Retinal pigment epithelial cell (primary cell): ENCODE measurements at regions not wholly inside any gene's neighbourhood (a gene's known extent, or its start where the extent isn't known, plus 50 kb on each side); places are given as distances from the start of the nearest gene placed in this dataset.

Experiments
- DNase-seq: peaks from one replicate; pipeline ENCODE4 v3.0.0-alpha.2; 2010; ENCODE audit warnings: low read depth
- H3K4me3 ChIP-seq: 2 replicates; pipeline ENCODE4 v1.5.1; 2011; ENCODE audit warnings: mild to moderate bottlenecking, low read length, control low read depth, moderate library complexity
- TF ChIP-seq, protein P1 (sequence below): conservative IDR thresholded peaks from 2 replicates; pipeline ENCODE4 v1.5.1; 2011; ENCODE audit warnings: low read depth, low read length, control low read depth, inconsistent platforms

DNA sequence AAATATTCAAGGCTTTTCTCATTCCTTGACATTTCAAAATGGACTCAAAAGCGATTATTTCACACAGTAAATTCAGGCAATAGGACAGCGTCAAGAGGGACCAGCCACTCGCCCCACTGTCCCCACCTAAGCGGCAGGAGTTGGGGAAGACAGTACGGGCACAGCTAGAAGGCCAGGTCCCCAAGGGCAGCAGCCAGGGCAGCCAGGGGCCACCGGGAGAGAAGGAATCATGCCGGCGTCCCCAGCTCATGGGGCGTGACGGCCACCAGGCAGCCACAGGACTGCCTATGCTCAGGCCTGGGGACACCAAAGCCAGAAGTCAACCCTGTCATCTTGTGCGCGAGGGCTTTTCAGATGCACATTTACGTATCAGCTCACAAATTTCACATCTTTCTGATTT, 225.7 kb upstream of the PPP2R2D start:
- no peak for DNase-seq
- H3K4me3 ChIP-seq: no peak overlapping the region
- TF ChIP-seq, protein P1, sequence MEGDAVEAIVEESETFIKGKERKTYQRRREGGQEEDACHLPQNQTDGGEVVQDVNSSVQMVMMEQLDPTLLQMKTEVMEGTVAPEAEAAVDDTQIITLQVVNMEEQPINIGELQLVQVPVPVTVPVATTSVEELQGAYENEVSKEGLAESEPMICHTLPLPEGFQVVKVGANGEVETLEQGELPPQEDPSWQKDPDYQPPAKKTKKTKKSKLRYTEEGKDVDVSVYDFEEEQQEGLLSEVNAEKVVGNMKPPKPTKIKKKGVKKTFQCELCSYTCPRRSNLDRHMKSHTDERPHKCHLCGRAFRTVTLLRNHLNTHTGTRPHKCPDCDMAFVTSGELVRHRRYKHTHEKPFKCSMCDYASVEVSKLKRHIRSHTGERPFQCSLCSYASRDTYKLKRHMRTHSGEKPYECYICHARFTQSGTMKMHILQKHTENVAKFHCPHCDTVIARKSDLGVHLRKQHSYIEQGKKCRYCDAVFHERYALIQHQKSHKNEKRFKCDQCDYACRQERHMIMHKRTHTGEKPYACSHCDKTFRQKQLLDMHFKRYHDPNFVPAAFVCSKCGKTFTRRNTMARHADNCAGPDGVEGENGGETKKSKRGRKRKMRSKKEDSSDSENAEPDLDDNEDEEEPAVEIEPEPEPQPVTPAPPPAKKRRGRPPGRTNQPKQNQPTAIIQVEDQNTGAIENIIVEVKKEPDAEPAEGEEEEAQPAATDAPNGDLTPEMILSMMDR: no peak

DNA sequence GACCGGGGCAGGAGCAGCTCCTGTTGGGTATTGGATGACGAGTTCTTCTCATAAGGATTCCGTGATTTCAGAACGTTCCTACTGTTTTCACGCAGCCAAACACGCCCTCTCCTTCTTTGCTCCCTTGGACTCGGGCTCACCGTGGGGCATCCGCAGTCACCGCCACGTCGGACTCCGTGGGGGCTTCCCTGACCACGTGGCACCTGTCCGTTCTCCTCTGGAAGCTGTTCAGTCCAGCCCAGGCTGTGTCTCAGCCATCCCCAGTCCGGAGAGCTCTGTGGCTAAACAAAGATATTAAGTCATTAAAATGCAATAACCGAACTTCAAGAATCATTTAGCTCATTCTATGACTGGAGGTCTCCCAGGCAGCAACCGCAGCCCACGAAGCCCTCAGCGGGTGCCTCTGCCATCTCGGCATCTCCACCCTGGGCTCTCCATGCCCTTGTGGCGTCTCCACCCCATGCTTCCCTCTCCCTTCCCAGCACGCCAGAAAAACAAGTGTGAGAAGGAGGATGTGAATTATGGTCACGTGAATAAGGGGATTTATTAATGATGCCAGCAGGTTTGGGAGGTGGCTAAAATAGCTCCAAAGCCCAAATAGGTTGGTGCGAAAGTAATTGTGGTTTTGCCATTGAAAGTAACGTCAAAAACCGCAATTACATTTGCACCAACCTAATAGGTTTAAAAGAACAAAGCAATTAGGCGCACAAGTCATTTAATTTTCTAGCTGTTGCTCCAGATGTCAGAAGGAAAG, 224.6 kb upstream of the PPP2R2D start:
- no peak overlapping the region for H3K4me3 ChIP-seq
- TF ChIP-seq, protein P1: no peak
- no peak for DNase-seq

DNA sequence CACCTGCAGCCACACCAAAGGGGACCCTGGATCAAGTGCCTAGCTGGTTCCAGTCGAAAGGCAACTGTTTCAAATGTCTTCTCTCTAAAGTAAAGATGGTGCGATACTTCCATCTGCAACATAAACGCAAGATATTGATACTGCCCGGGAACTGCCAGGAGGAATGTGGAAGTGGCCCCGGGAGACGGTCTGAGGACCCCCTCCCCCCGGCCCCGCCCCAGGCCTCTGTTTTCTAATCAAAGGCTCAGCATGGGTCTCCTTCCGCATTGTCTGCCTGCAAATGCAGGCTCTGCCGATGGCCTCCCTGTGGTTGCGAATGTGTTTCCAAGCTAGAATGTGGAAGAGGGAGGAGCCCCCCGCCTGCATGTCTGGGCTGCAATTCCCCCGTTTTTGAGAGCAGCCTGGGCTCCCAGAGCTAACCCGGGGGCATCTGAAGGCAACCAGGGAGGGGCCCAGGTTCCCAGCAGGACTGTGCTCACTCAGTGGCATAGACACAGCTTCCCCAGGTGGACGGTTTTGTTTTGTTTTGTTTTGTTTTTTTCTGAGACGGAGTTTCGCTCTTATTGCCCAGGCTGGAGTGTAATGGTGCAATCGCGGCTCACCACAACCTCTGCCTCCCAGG, 223.9 kb upstream of the PPP2R2D start:
- no peak overlapping the region for H3K4me3 ChIP-seq
- DNase-seq: no peak
- TF ChIP-seq, protein P1: no peak

DNA sequence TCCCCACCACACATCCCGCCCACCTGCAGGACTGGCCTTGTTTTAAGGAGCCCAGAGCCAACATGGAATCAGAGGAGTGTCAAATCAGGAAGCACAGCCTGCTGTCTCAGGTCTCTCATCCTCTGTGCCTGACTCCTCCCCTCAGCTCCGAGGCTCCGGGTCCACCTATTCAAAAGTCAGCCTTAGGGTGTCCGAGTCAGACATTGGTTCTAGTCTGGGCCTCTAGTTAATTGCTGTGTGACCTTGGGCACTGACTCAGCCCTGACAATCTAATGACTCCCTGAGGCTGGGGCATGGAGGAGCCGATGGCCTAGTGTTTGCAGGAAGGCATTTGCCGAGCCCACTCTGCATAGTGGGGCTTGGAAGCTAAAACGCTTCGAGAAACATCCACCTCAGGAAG, 223.1 kb upstream of the PPP2R2D start:
- DNase-seq: no peak
- TF ChIP-seq, protein P1: no peak
- H3K4me3 ChIP-seq: no peak overlapping the region

DNA sequence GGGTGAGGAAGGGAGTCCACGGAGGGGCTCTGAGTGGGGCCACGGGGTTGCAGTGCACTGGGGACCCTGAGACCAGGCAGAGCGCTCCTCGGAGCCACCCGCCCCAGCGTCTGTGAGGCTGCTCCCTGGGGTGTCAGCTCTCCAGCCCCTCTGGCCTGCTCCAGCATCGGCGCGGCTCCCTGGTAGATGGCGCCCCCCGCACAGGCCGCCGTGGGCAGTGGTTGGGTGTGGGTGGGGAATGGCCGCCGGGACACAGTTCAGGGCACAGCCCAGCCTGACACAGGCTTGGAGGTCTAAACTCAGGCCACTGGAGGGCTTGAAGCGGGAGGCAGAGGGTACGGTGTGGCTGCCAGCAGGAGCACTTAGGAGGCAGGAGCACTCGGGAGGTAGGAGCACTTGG, 222.6 kb upstream of the PPP2R2D start:
- H3K4me3 ChIP-seq: no peak overlapping the region
- TF ChIP-seq, protein P1: no peak
- no peak for DNase-seq

DNA sequence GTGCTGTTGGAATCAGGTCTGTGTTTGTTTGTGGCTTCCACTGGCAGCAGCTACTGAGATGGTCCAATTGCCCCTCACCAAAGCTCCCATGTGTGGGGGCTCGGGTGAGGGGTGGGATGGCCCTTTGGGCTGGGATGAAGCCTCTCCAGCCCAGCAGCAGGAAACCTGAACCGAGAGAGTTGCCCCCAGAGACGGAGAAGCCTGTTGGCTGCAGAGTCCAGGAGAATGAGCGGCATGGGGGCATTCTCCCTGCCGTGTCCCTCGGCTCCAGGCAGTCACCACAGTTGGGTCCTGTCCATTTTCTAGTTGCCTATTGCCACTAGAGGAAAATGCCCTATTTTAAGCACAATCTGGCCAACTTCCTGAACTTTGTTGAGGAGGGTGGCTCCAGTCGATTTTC, 222.2 kb upstream of the PPP2R2D start:
- TF ChIP-seq, protein P1: no peak
- no peak overlapping the region for H3K4me3 ChIP-seq
- DNase-seq: no peak

DNA sequence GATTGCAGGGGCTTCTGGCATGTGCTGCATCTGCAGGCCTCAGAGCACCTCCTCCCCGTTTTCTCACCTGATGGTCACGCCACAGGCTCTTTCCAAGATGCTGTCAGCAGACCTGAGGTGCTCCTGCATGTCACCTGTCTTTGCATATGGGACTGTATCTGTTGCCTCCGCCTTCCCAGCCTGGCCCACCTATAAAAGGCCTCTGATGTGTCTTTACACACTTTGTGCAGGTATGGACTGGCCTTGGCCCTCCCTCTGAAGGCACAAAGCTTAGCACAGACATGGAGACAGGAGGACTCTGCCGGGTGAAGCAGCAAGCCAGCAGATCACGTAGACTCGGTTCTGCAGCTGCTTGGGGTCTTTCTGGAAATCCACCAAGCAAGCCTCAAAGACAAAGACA, 220.9 kb upstream of the PPP2R2D start:
- DNase-seq: no peak
- TF ChIP-seq, protein P1: no peak
- H3K4me3 ChIP-seq: no peak overlapping the region
